NCI-H2029 treated with DMSO at 0.1 percent for 48 hours (cell line): ENCODE measurements at regions not wholly inside any gene's neighbourhood (a gene's known extent, or its start where the extent isn't known, plus 50 kb on each side); places are given as distances from the start of the nearest gene placed in this dataset.

Source experiments
- DNase-seq: peaks from one replicate; lab custom pipeline; 2025; lab: John Stamatoyannopoulos, UW

GRCh38 chr10:28250782-28251181 is 52.1 kb downstream of the MPP7 start:
- DNase-seq = no peak

GRCh38 chr10:28250358-28250757 is 52.5 kb downstream of the MPP7 start:
- DNase-seq = no peak

GRCh38 chr10:28249512-28249911 is 53.4 kb downstream of the MPP7 start:
- no peak for DNase-seq

- DNase-seq = no peak
Measured at GRCh38 chr10:28248092-28248491, 54.8 kb downstream of the MPP7 start.

GRCh38 chr10:28246023-28246422 is 56.8 kb downstream of the MPP7 start:
- DNase-seq = no peak

GRCh38 chr10:28243923-28244322 is 58.9 kb downstream of the MPP7 start:
- DNase-seq = no peak

GRCh38 chr10:28242555-28243204 is 60.2 kb downstream of the MPP7 start:
- DNase-seq = no peak

GRCh38 chr10:28241741-28242399 is 61.0 kb downstream of the MPP7 start:
- DNase-seq = no peak

- no peak for DNase-seq
Measured at GRCh38 chr10:28240400-28240799, 62.5 kb downstream of the MPP7 start.

GRCh38 chr10:28236591-28236990 is 66.3 kb downstream of the MPP7 start:
- DNase-seq = no peak

- no peak for DNase-seq
Measured at GRCh38 chr10:28220811-28221210, 82.1 kb downstream of the MPP7 start.

- no peak for DNase-seq
Measured at GRCh38 chr10:28219251-28219650, 83.6 kb downstream of the MPP7 start.

GRCh38 chr10:28217848-28218247 is 85.0 kb downstream of the MPP7 start:
- DNase-seq = no peak

GRCh38 chr10:28215930-28216329 is 86.9 kb downstream of the MPP7 start:
- DNase-seq = no peak

- DNase-seq = no peak
Measured at GRCh38 chr10:28214219-28214618, 88.6 kb downstream of the MPP7 start.

- no peak for DNase-seq
Measured at GRCh38 chr10:28211759-28212158, 91.1 kb downstream of the MPP7 start.

GRCh38 chr10:28207799-28208198 is 95.1 kb downstream of the MPP7 start:
- DNase-seq = no peak

- DNase-seq = no peak
Measured at GRCh38 chr10:28202941-28203352, 99.9 kb downstream of the MPP7 start.

- no peak for DNase-seq
Measured at GRCh38 chr10:28201410-28202400, 101.2 kb downstream of the MPP7 start.

GRCh38 chr10:28200775-28201174 is 102.1 kb downstream of the MPP7 start:
- DNase-seq = no peak

- DNase-seq = no peak
Measured at GRCh38 chr10:28199941-28200340, 102.9 kb downstream of the MPP7 start.

GRCh38 chr10:28190196-28190595 is 112.7 kb downstream of the MPP7 start:
- no peak for DNase-seq

GRCh38 chr10:28188526-28188925 is 114.3 kb downstream of the MPP7 start:
- DNase-seq = no peak
